ENCODE measurements at regions not wholly inside any gene's neighbourhood (a gene's known extent, or its start where the extent isn't known, plus 50 kb on each side); places are given as distances from the start of the nearest gene placed in this dataset.

GRCh38 chr14:61616524-61617185 is 78.7 kb upstream of the HIF1A start:
- no peak overlapping the region for H3K9ac ChIP-seq (ENCODE audit: low read length)
- H3K4me2 ChIP-seq (ENCODE audit: low read length): no peak overlapping the region
- H3K9me3 ChIP-seq (ENCODE audit: insufficient read depth, low read length): no peaks in the 10 kb centered on the region
- no peaks in the 10 kb centered on the region for H3K36me3 ChIP-seq (replicated peaks; ENCODE audit: low read depth, low read length)
- TF ChIP-seq CTCF (IDR thresholded peaks at IDR 0.05; ENCODE audit: low read depth, low read length) (no peak), EZH2phosphoT487 (IDR thresholded peaks at IDR 0.05; ENCODE audit: low read depth) (no peak)
- H3K79me2 ChIP-seq (ENCODE audit: low read length): no peaks in the 10 kb centered on the region
- H3K27me3 ChIP-seq (ENCODE audit: low read depth, low read length): peaks cover 12% of the 10 kb centered on the region; the same call in 1 of the 2 replicates
- no peaks in the 10 kb centered on the region for H4K20me1 ChIP-seq (ENCODE audit: insufficient read depth, low read length)
- peaks cover 16% of the 10 kb centered on the region for H3K4me1 ChIP-seq (ENCODE audit: low read length)
- no peak overlapping the region for H3K4me3 ChIP-seq (ENCODE audit: low read length)
- no peak overlapping the region for H3K27ac ChIP-seq (ENCODE audit: low read length)
- no peak overlapping the region for H2AFZ ChIP-seq (ENCODE audit: low read depth, low read length)

- Histone ChIP-seq H2AFZ (ENCODE audit: low read depth, low read length) (no peak overlapping the region), H3K36me3 (replicated peaks; ENCODE audit: low read depth, low read length) (no peaks in the 10 kb centered on the region), H3K4me3 (ENCODE audit: low read length) (no peak overlapping the region), H3K9ac (ENCODE audit: low read length) (no peak overlapping the region), H3K4me1 (ENCODE audit: low read length) (peaks cover 16% of the 10 kb centered on the region), H3K79me2 (ENCODE audit: low read length) (no peaks in the 10 kb centered on the region), H3K4me2 (ENCODE audit: low read length) (no peak overlapping the region), H4K20me1 (ENCODE audit: insufficient read depth, low read length) (no peaks in the 10 kb centered on the region), H3K27me3 (ENCODE audit: low read depth, low read length) (peaks cover 17% of the 10 kb centered on the region; the same call in 1 of the 2 replicates), H3K9me3 (ENCODE audit: insufficient read depth, low read length) (no peaks in the 10 kb centered on the region), H3K27ac (ENCODE audit: low read length) (no peak overlapping the region)
- TF ChIP-seq CTCF (IDR thresholded peaks at IDR 0.05; ENCODE audit: low read depth, low read length) (no peak), EZH2phosphoT487 (IDR thresholded peaks at IDR 0.05; ENCODE audit: low read depth) (no peak)
Measured at GRCh38 chr14:61618448-61618847, 76.9 kb upstream of the HIF1A start.

GRCh38 chr14:61619494-61619893 is 75.8 kb upstream of the HIF1A start:
- no peaks in the 10 kb centered on the region for H4K20me1 ChIP-seq (ENCODE audit: insufficient read depth, low read length)
- no peak overlapping the region for H2AFZ ChIP-seq (ENCODE audit: low read depth, low read length)
- peaks cover 16% of the 10 kb centered on the region for H3K4me1 ChIP-seq (ENCODE audit: low read length)
- no peaks in the 10 kb centered on the region for H3K79me2 ChIP-seq (ENCODE audit: low read length)
- TF ChIP-seq CTCF (IDR thresholded peaks at IDR 0.05; ENCODE audit: low read depth, low read length): no peak
- no peak for TF ChIP-seq EZH2phosphoT487 (IDR thresholded peaks at IDR 0.05; ENCODE audit: low read depth)
- no peak overlapping the region for H3K9ac ChIP-seq (ENCODE audit: low read length)
- peaks cover 17% of the 10 kb centered on the region; the same call in 1 of the 2 replicates for H3K27me3 ChIP-seq (ENCODE audit: low read depth, low read length)
- H3K4me2 ChIP-seq (ENCODE audit: low read length): no peak overlapping the region
- H3K9me3 ChIP-seq (ENCODE audit: insufficient read depth, low read length): no peaks in the 10 kb centered on the region
- H3K4me3 ChIP-seq (ENCODE audit: low read length): no peak overlapping the region
- H3K27ac ChIP-seq (ENCODE audit: low read length): no peak overlapping the region
- H3K36me3 ChIP-seq (replicated peaks; ENCODE audit: low read depth, low read length): no peaks in the 10 kb centered on the region

- TF ChIP-seq CTCF (IDR thresholded peaks at IDR 0.05; ENCODE audit: low read depth, low read length) (no peak), EZH2phosphoT487 (IDR thresholded peaks at IDR 0.05; ENCODE audit: low read depth) (no peak)
- Histone ChIP-seq H3K79me2 (ENCODE audit: low read length) (no peaks in the 10 kb centered on the region), H3K4me1 (ENCODE audit: low read length) (peaks cover 16% of the 10 kb centered on the region), H3K27me3 (ENCODE audit: low read depth, low read length) (peaks cover 17% of the 10 kb centered on the region; the same call in 1 of the 2 replicates), H3K36me3 (replicated peaks; ENCODE audit: low read depth, low read length) (no peaks in the 10 kb centered on the region), H3K4me2 (ENCODE audit: low read length) (peak overlapping the region; percentile 24), H3K4me3 (ENCODE audit: low read length) (no peak overlapping the region), H4K20me1 (ENCODE audit: insufficient read depth, low read length) (no peaks in the 10 kb centered on the region), H3K27ac (ENCODE audit: low read length) (no peak overlapping the region), H3K9ac (ENCODE audit: low read length) (no peak overlapping the region), H3K9me3 (ENCODE audit: insufficient read depth, low read length) (no peaks in the 10 kb centered on the region), H2AFZ (ENCODE audit: low read depth, low read length) (no peak overlapping the region)
Measured at GRCh38 chr14:61620130-61620946, 75.0 kb upstream of the HIF1A start.
